Sigmoid colon (tissue), 6 donors: ENCODE measurements at regions not wholly inside any gene's neighbourhood (a gene's known extent, or its start where the extent isn't known, plus 50 kb on each side); places are given as distances from the start of the nearest gene placed in this dataset.

Experiments used
- DNase-seq: peaks from one replicate; pipeline ENCODE4 v3.0.0-alpha.2; 2019
- H3K27ac ChIP-seq, 4 donors: fragments of 200-600 bp; sonication (generic); one replicate each; pipeline ENCODE4 v1.5.1; 2016 to 2019; ENCODE audit warnings: mild to moderate bottlenecking in 1 of 4
- H3K27me3 ChIP-seq, 3 donors: fragments of 200-600 bp; sonication (generic); one replicate each; pipeline ENCODE4 v1.5.1; 2019; ENCODE audit warnings: mild to moderate bottlenecking in 1 of 3
- H3K36me3 ChIP-seq, 4 donors: fragments of 200-600 bp; sonication (generic); one replicate each; pipeline ENCODE4 v1.5.1; 2016 to 2019
- H3K4me1 ChIP-seq, 4 donors: fragments of 200-600 bp; sonication (generic); one replicate each; pipeline ENCODE4 v1.5.1; 2017 to 2019
- H3K4me3 ChIP-seq, 4 donors: fragments of 200-600 bp; sonication (generic); one replicate each; pipeline ENCODE4 v1.5.1; 2017 to 2019; ENCODE audit warnings: mild to moderate bottlenecking in 2 of 4, moderate library complexity in 1 of 4
- H3K9me3 ChIP-seq, 4 donors: fragments of 200-600 bp in 3 of 4; sonication (generic) in 3 of 4; one replicate each; pipeline versions ENCODE4 v1.5.1 to v1.6.1; 2013 to 2019
- CTCF ChIP-seq, 4 experiments: fragments of 450-650 bp in 3 of 4; fragments of 200-600 bp in 1 of 4; IDR thresholded peaks; one replicate each; pipeline ENCODE4 v1.5.1; 2016 to 2019; ENCODE audit warnings: antibody characterized with exemption in 4 of 4, mild to moderate bottlenecking in 3 of 4, moderate library complexity in 2 of 4
- EP300 ChIP-seq, 4 donors: sonication (generic); formaldehyde crosslinking; IDR thresholded peaks; one replicate each; pipeline ENCODE4 v1.6.1; 2017; ENCODE audit warnings: antibody characterized with exemption in 4 of 4
- POLR2A ChIP-seq, 2 donors: fragments of 450-650 bp; IDR thresholded peaks; one replicate each; pipeline ENCODE4 v1.6.1; 2016; ENCODE audit warnings: antibody characterized with exemption in 2 of 2, mild to moderate bottlenecking in 2 of 2, moderate library complexity in 2 of 2
- POLR2AphosphoS5 ChIP-seq, 4 donors: sonication (generic); formaldehyde crosslinking; IDR thresholded peaks; one replicate each; pipeline ENCODE4 v1.6.1; 2017; ENCODE audit warnings: antibody characterized with exemption in 4 of 4
- WGBS, 2 donors: extraction: QIAGEN DNeasy Blood & Tissue Kit; methylation state at CpG; one replicate each; pipeline ENCODE4 v1.1.7; 2013; 5-methylcytosine and 5-hydroxymethylcytosine counted together
- intact Hi-C: fragments of 100-400 bp; cut with DNase I; formaldehyde crosslinking; loops from one replicate; pipeline ENCODE4 v1.15.1; 2023
- donor health status: healthy with polysubstance abuse.
- donor health status: healthy.

- Histone ChIP-seq H3K4me3 (no peak overlapping the region), H3K27me3 (no peaks in the 10 kb centered on the region), H3K9me3 (no peaks in the 10 kb centered on the region), H3K27ac (no peak overlapping the region), H3K36me3 (no peaks in the 10 kb centered on the region), H3K4me1 (no peaks in the 10 kb centered on the region)
- no peak for DNase-seq
- 90 to 93% methylated on average over 4 of the region's 4 CpGs for WGBS, 2 donors
- TF ChIP-seq EP300 (IDR thresholded peaks at IDR 0.05) (no peak), POLR2A (IDR thresholded peaks at IDR 0.05) (no peak), POLR2AphosphoS5 (IDR thresholded peaks at IDR 0.05) (no peak), CTCF (IDR thresholded peaks at IDR 0.05) (no peak)
- intact Hi-C loops = no loop called here
These were observed 55.3 kb upstream of the OSBPL3 start for GRCh38 chr7:25035274-25035673.

GRCh38 chr7:25034136-25034535 is 54.2 kb upstream of the OSBPL3 start:
- H3K27ac ChIP-seq = no peak overlapping the region
- no peaks in the 10 kb centered on the region for H3K27me3 ChIP-seq
- DNase-seq = no peak
- no peaks in the 10 kb centered on the region for H3K36me3 ChIP-seq
- 91% methylated on average over 2 of the region's 2 CpGs for WGBS, 2 donors
- TF ChIP-seq CTCF (IDR thresholded peaks at IDR 0.05) (no peak), POLR2AphosphoS5 (IDR thresholded peaks at IDR 0.05) (no peak)
- H3K4me3 ChIP-seq = no peak overlapping the region
- no peaks in the 10 kb centered on the region for H3K4me1 ChIP-seq
- intact Hi-C loops = no loop called here
- no peaks in the 10 kb centered on the region for H3K9me3 ChIP-seq

GRCh38 chr7:25032774-25033743 is 53.1 kb upstream of the OSBPL3 start:
- Histone ChIP-seq H3K4me1 (no peaks in the 10 kb centered on the region), H3K9me3 (no peaks in the 10 kb centered on the region), H3K27me3 (no peaks in the 10 kb centered on the region), H3K27ac (no peak overlapping the region), H3K36me3 (no peaks in the 10 kb centered on the region), H3K4me3 (no peak overlapping the region)
- WGBS, 2 donors = 83 to 88% methylated on average over 11 of the region's 11 CpGs
- TF ChIP-seq CTCF (IDR thresholded peaks at IDR 0.05) (no peak), POLR2AphosphoS5 (IDR thresholded peaks at IDR 0.05) (no peak), POLR2A (IDR thresholded peaks at IDR 0.05) (no peak), EP300 (IDR thresholded peaks at IDR 0.05) (no peak)
- intact Hi-C loops = no loop called here
- no peak for DNase-seq

GRCh38 chr7:25031432-25031831 is 51.5 kb upstream of the OSBPL3 start:
- intact Hi-C loops = no loop called here
- no peak overlapping the region for H3K4me3 ChIP-seq
- no peaks in the 10 kb centered on the region for H3K9me3 ChIP-seq
- no peaks in the 10 kb centered on the region for H3K27me3 ChIP-seq
- H3K36me3 ChIP-seq = no peaks in the 10 kb centered on the region
- H3K4me1 ChIP-seq = no peaks in the 10 kb centered on the region
- TF ChIP-seq CTCF (IDR thresholded peaks at IDR 0.05) (no peak), POLR2A (IDR thresholded peaks at IDR 0.05) (no peak), EP300 (IDR thresholded peaks at IDR 0.05) (no peak), POLR2AphosphoS5 (IDR thresholded peaks at IDR 0.05) (no peak)
- DNase-seq = no peak
- 97 to 98% methylated on average over 1 of the region's 1 CpG for WGBS, 2 donors
- no peak overlapping the region for H3K27ac ChIP-seq
